ENCODE measurements at regions not wholly inside any gene's neighbourhood (a gene's known extent, or its start where the extent isn't known, plus 50 kb on each side); places are given as distances from the start of the nearest gene placed in this dataset.
"Not testable (repeated sequence)": the region's sequence is repeated elsewhere in the genome, so short reads cannot be mapped to it uniquely, and the experiment has no call there.

GRCh38 chr1:234769986-234770795 lies 160.2 kb upstream of the IRF2BP2 start:
- DNase-seq, result no peak

- DNase-seq, result no peak
Measured at GRCh38 chr1:234769284-234769985, 159.5 kb upstream of the IRF2BP2 start.

GRCh38 chr1:234768569-234769283 lies 158.7 kb upstream of the IRF2BP2 start:
- no peak for DNase-seq

- no peak for DNase-seq
Measured at GRCh38 chr1:234768171-234768568, 158.2 kb upstream of the IRF2BP2 start.

GRCh38 chr1:234765672-234766071 lies 155.7 kb upstream of the IRF2BP2 start:
- no peak for DNase-seq

- DNase-seq, result no peak
Measured at GRCh38 chr1:234765181-234765580, 155.2 kb upstream of the IRF2BP2 start.

- DNase-seq, result no peak
Measured at GRCh38 chr1:234763910-234764309, 153.9 kb upstream of the IRF2BP2 start.

- DNase-seq, result no peak
Measured at GRCh38 chr1:234763367-234763766, 153.4 kb upstream of the IRF2BP2 start.

GRCh38 chr1:234762127-234762526 lies 152.1 kb upstream of the IRF2BP2 start:
- DNase-seq, result not testable (repeated sequence)

- DNase-seq, result no peak
Measured at GRCh38 chr1:234760303-234760723, 150.3 kb upstream of the IRF2BP2 start.

GRCh38 chr1:234759888-234760287 lies 149.9 kb upstream of the IRF2BP2 start:
- no peak for DNase-seq

GRCh38 chr1:234758851-234759250 lies 148.9 kb upstream of the IRF2BP2 start:
- no peak for DNase-seq

- DNase-seq, result no peak
Measured at GRCh38 chr1:234756857-234757256, 146.9 kb upstream of the IRF2BP2 start.

- no peak for DNase-seq
Measured at GRCh38 chr1:234756066-234756774, 146.2 kb upstream of the IRF2BP2 start.

- DNase-seq, result no peak
Measured at GRCh38 chr1:234755449-234755863, 145.5 kb upstream of the IRF2BP2 start.

GRCh38 chr1:234753979-234754378 lies 144.0 kb upstream of the IRF2BP2 start:
- DNase-seq, result no peak

- no peak for DNase-seq
Measured at GRCh38 chr1:234752927-234753326, 142.9 kb upstream of the IRF2BP2 start.

- no peak for DNase-seq
Measured at GRCh38 chr1:234751678-234752077, 141.7 kb upstream of the IRF2BP2 start.

- no peak for DNase-seq
Measured at GRCh38 chr1:234750922-234751627, 141.1 kb upstream of the IRF2BP2 start.

GRCh38 chr1:234748713-234749112 lies 138.7 kb upstream of the IRF2BP2 start:
- DNase-seq, result no peak

- DNase-seq, result no peak
Measured at GRCh38 chr1:234748066-234748465, 138.1 kb upstream of the IRF2BP2 start.

GRCh38 chr1:234746798-234747196 lies 136.8 kb upstream of the IRF2BP2 start:
- DNase-seq, result no peak

Data from amniotic stem cell (primary cell).